Spleen (tissue), 11 donors: ENCODE measurements at regions not wholly inside any gene's neighbourhood (a gene's known extent, or its start where the extent isn't known, plus 50 kb on each side); places are given as distances from the start of the nearest gene placed in this dataset.

Experiments used
- DNase-seq: peaks from one replicate; pipeline ENCODE4 v3.0.0-alpha.2; 2020
- H3K27ac ChIP-seq, 8 donors: fragments of 200-600 bp; sonication (generic) in 7 of 8; 1 replicate in 4 of 8; 2 replicates in 4 of 8; pipeline versions ENCODE4 v1.5.0 to v1.8.0; 2016 to 2021; ENCODE audit warnings: inconsistent platforms in 4 of 8, mild to moderate bottlenecking in 4 of 8, moderate library complexity in 1 of 8
- H3K27me3 ChIP-seq, 7 donors: fragments of 200-600 bp; sonication (generic) in 6 of 7; replicated peaks in 1 of 7; 1 replicate in 4 of 7; 2 replicates in 3 of 7; pipeline versions ENCODE4 v1.5.0 to v1.8.0; 2016 to 2021; ENCODE audit warnings: inconsistent platforms in 3 of 7, mild to moderate bottlenecking in 1 of 7
- H3K36me3 ChIP-seq, 6 donors: fragments of 200-600 bp; sonication (generic) in 5 of 6; 1 replicate in 4 of 6; 2 replicates in 2 of 6; pipeline versions ENCODE4 v1.5.0 to v1.8.0; 2016 to 2021; ENCODE audit warnings: inconsistent platforms in 2 of 6
- H3K4me1 ChIP-seq, 6 donors: fragments of 200-600 bp; sonication (generic) in 5 of 6; 1 replicate in 3 of 6; 2 replicates in 3 of 6; pipeline versions ENCODE4 v1.5.0 to v1.8.0; 2016 to 2021; ENCODE audit warnings: inconsistent platforms in 3 of 6
- H3K4me3 ChIP-seq, 8 donors: fragments of 200-600 bp; sonication (generic) in 7 of 8; 1 replicate in 4 of 8; 2 replicates in 4 of 8; pipeline versions ENCODE4 v1.5.0 to v1.8.0; 2016 to 2021; ENCODE audit warnings: inconsistent platforms in 4 of 8, mild to moderate bottlenecking in 4 of 8, moderate library complexity in 2 of 8
- H3K9me3 ChIP-seq, 8 donors: fragments of 200-600 bp; sonication (generic) in 7 of 8; 1 replicate in 4 of 8; 2 replicates in 4 of 8; pipeline versions ENCODE4 v1.5.0 to v1.8.0; 2016 to 2021; ENCODE audit warnings: inconsistent platforms in 4 of 8
- POLR2A ChIP-seq, 3 donors: fragments of 450-650 bp; IDR thresholded peaks; one replicate each; pipeline ENCODE4 v1.5.1; 2017; ENCODE audit warnings: antibody characterized with exemption in 3 of 3, mild to moderate bottlenecking in 1 of 3
- POLR2AphosphoS5 ChIP-seq, 3 donors: sonication (generic); formaldehyde crosslinking; IDR thresholded peaks; one replicate each; pipeline ENCODE4 v1.5.1; 2017; ENCODE audit warnings: antibody characterized with exemption in 3 of 3
- WGBS, 5 donors: extraction: QIAGEN DNeasy Blood & Tissue Kit in 3 of 5; methylation state at CpG; one replicate each; pipeline versions ENCODE4 v1.1.5 to v1.1.7; 2013 to 2018; 5-methylcytosine and 5-hydroxymethylcytosine counted together
- intact Hi-C: fragments of 100-400 bp; cut with DNase I; formaldehyde crosslinking; loops from one replicate; pipeline ENCODE4 v1.15.0; 2023; ENCODE audit warnings: low total_unique reads
- TF ChIP-seq, protein P1 (sequence below), 11 experiments: fragments of 200-600 bp in 7 of 11; fragments of 450-650 bp in 4 of 11; sonication (generic) in 4 of 11; IDR thresholded peaks in 8 of 11; conservative IDR thresholded peaks in 3 of 11; 1 replicate in 7 of 11; 2 replicates in 4 of 11; pipeline versions ENCODE4 v1.4.0 to v1.8.0; 2016 to 2021; ENCODE audit warnings: antibody characterized with exemption in 11 of 11, inconsistent platforms in 4 of 11, mild to moderate bottlenecking in 1 of 11
- donor health status: healthy with polysubstance abuse.
- donor health status: DM: no; HTN: no; CAD: no; lungs with moderate emphysema.
- donor health status: DM: no; HTN: no; CAD: no.
- donor health status: Bipolar disorder and iron deficiency.
- donor health status: healthy.
- donor health status: DM: no; HTN: no; CAD: no.
- donor health status: DM: yes; HTN: yes; CAD: no.

DNA sequence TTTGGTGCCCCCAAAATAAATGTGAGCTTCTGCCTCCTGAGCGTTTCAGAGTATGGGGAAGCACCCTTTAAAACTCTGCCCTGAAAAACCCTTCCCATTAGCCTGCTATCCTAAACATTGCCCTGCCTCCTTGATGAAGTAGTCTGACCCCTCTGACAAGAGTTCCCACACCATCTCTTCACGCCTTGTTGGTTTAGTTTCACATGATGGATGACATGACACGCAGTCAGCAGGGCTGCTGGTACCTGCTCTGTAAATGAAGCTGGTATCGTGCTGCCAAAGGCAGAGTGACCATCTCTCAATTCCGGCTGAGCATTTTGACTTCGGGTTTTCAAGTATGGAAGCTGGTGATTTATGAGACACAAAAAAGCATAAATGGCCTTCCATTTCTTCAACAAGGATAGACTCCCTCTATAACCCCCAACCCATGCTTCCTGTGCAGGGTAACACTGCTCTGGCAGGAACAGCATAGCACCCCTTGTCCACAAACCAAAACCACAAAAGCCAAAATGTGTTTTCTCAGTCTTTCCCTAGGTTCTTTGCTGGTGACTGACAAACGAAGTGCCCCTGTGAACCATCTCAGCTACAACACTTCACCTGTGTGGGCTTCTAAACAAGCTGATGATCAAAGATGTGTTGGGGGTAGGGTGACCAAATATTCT is 444.6 kb downstream of the NUF2 start:
- no peaks in the 10 kb centered on the region for H3K27me3 ChIP-seq
- H3K36me3 ChIP-seq = no peaks in the 10 kb centered on the region
- no peak for DNase-seq
- no peak overlapping the region for H3K4me3 ChIP-seq
- no peak overlapping the region for H3K27ac ChIP-seq
- peaks cover 0 to 5% (median 0%) of the 10 kb centered on the region in 8 donors for H3K9me3 ChIP-seq
- no peaks in the 10 kb centered on the region for H3K4me1 ChIP-seq
- no peak for TF ChIP-seq POLR2AphosphoS5 (IDR thresholded peaks at IDR 0.05)
- TF ChIP-seq POLR2A (IDR thresholded peaks at IDR 0.05) = no peak
- TF ChIP-seq, protein P1, sequence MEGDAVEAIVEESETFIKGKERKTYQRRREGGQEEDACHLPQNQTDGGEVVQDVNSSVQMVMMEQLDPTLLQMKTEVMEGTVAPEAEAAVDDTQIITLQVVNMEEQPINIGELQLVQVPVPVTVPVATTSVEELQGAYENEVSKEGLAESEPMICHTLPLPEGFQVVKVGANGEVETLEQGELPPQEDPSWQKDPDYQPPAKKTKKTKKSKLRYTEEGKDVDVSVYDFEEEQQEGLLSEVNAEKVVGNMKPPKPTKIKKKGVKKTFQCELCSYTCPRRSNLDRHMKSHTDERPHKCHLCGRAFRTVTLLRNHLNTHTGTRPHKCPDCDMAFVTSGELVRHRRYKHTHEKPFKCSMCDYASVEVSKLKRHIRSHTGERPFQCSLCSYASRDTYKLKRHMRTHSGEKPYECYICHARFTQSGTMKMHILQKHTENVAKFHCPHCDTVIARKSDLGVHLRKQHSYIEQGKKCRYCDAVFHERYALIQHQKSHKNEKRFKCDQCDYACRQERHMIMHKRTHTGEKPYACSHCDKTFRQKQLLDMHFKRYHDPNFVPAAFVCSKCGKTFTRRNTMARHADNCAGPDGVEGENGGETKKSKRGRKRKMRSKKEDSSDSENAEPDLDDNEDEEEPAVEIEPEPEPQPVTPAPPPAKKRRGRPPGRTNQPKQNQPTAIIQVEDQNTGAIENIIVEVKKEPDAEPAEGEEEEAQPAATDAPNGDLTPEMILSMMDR (IDR thresholded peaks at IDR 0.05 in 8 of 11, conservative IDR thresholded peaks at IDR 0.05 in 3 of 11) = no peak
- intact Hi-C loops = no loop called here
- WGBS, 5 donors = 20 to 38% (median 28%) methylated on average over 7 of the region's 7 CpGs

DNA sequence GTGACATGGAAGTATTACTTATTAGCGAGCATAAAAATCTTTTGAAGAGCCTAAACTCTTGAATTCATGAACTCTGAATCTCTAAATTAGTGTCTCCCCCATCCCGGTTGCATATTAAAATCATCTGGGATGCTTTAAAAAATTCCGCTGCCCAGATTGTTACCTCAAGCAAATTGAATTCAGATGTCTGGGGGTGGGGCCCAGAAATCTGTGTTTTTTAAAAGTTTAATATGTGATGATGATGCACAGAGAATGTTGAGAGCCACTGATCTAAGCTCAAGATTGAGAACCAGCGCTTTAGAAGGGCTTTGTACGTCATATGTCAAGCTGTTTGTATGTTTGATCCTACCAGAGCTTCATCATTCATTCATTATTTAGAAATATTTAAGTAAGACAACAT is 446.8 kb downstream of the NUF2 start:
- intact Hi-C loops = no loop called here
- no peak for TF ChIP-seq POLR2AphosphoS5 (IDR thresholded peaks at IDR 0.05)
- TF ChIP-seq, protein P1 (IDR thresholded peaks at IDR 0.05 in 8 of 11, conservative IDR thresholded peaks at IDR 0.05 in 3 of 11) = no peak
- TF ChIP-seq POLR2A (IDR thresholded peaks at IDR 0.05) = no peak
- Histone ChIP-seq H3K27ac (no peak overlapping the region), H3K4me3 (no peak overlapping the region), H3K4me1 (no peaks in the 10 kb centered on the region), H3K9me3 (peaks cover 0 to 5% (median 0%) of the 10 kb centered on the region in 8 donors), H3K27me3 (no peaks in the 10 kb centered on the region), H3K36me3 (no peaks in the 10 kb centered on the region)
- 80 to 89% (median 84%) methylated on average over 5 of the region's 5 CpGs for WGBS, 5 donors
- no peak for DNase-seq

DNA sequence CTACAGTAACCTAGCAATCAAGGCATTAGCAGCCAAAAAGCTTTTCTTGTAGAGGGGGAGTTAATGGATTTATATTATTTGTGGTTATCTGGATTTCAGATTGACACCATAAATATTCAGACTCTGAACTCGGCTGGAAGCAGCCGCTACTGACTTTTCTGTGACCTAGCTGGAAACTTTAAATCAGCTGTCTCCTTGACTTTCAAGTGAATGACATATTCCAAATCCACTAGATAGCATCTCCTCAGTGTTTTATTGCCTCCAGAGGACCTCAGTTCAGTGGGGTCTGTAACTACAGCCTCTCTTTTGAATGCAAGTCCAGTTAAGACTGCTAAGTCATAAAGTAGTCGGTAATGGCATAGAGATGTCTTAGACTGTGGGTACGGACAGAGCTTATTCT is 448.5 kb downstream of the NUF2 start:
- DNase-seq = no peak
- 74 to 83% (median 78%) methylated on average over 4 of the region's 4 CpGs for WGBS, 5 donors

DNA sequence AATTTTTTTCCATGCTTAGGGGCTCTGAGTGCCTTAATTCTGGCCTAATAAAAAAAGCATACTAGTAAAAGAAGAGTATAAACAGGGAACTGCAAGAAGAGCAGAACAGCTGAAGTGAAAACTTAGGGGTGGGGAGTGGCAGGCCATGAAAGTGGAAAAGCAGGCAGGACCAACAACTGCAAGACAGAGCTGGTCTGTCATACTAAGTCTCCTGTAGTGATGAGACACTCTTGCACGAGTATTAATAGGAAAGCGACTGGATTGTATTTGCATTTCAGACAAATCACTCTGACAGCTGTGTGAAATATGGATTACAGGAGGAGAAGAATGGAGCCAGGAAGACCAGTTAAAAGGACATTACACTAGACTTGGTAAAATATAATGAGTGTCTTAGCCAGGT is 449.9 kb downstream of the NUF2 start:
- DNase-seq = no peak
- 60 to 82% (median 73%) methylated on average over 2 of the region's 2 CpGs for WGBS, 5 donors
- Histone ChIP-seq H3K27ac (no peak overlapping the region), H3K9me3 (peaks cover 0 to 5% (median 0%) of the 10 kb centered on the region in 8 donors), H3K27me3 (no peaks in the 10 kb centered on the region), H3K36me3 (no peaks in the 10 kb centered on the region), H3K4me3 (no peak overlapping the region), H3K4me1 (no peaks in the 10 kb centered on the region)
- intact Hi-C loops = no loop called here
- TF ChIP-seq POLR2A (IDR thresholded peaks at IDR 0.05) = no peak

More for the DNA sequence above, 448.5 kb downstream of the NUF2 start:
- no peaks in the 10 kb centered on the region for H3K4me1 ChIP-seq
- no peaks in the 10 kb centered on the region for H3K27me3 ChIP-seq
- H3K9me3 ChIP-seq = peaks cover 0 to 5% (median 0%) of the 10 kb centered on the region in 8 donors
- no peak overlapping the region for H3K4me3 ChIP-seq
- TF ChIP-seq POLR2AphosphoS5 (IDR thresholded peaks at IDR 0.05) (no peak), POLR2A (IDR thresholded peaks at IDR 0.05) (no peak)
- TF ChIP-seq, protein P1 (IDR thresholded peaks at IDR 0.05 in 8 of 11, conservative IDR thresholded peaks at IDR 0.05 in 3 of 11) = no peak
- H3K36me3 ChIP-seq = no peaks in the 10 kb centered on the region
- H3K27ac ChIP-seq = no peak overlapping the region
- intact Hi-C loops = no loop called here
